ENCODE measurements at regions not wholly inside any gene's neighbourhood (a gene's known extent, or its start where the extent isn't known, plus 50 kb on each side); places are given as distances from the start of the nearest gene placed in this dataset.
"Not testable (repeated sequence)": the region's sequence is repeated elsewhere in the genome, so short reads cannot be mapped to it uniquely, and the experiment has no call there.

- no peak for DNase-seq (ENCODE audit: low read depth)
These were observed 154.9 kb downstream of the DIO2 start for GRCh38 chr14:80056497-80056801.

DNA sequence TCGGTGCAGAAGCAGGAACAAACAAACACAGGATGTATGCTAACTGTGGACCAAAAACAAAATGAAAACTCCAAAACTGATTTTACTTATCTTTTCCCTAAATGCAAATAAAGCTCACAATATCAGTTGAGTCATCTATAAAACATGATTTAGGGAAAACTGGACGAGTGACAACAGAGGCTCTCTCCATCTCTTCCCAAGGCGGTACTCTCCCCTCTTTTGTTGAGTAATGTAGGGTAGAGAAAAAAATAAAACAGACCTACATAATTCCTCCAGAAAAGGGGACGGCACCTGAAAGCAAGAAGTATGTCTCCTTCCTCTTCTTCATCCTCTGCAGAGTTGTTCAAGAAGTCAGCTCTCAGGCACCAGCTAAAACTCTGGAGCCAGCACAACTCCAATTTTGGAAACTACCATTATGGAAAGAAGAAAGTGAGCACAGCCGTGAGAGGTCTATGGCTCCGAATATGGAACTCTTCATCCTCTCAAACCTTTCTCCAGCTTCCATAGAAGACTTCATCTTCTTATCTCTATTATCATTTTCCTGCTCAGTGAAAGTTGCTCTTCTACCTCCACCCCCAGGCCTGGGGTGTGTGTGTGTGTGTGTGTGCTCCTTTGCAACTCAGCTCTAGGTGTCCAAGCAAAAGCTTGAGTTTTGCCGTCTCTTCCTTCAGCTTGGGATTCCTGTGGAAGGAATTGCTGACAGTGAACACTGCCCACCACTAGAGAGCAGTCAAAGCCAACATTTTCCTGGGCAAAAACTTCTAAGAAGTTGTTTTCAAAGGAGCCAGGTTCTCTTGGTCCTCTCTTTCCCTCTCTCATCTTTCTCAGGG, 155.4 kb downstream of the DIO2 start:
- DNase-seq (ENCODE audit: low read depth), result peak; percentile 70

DNA sequence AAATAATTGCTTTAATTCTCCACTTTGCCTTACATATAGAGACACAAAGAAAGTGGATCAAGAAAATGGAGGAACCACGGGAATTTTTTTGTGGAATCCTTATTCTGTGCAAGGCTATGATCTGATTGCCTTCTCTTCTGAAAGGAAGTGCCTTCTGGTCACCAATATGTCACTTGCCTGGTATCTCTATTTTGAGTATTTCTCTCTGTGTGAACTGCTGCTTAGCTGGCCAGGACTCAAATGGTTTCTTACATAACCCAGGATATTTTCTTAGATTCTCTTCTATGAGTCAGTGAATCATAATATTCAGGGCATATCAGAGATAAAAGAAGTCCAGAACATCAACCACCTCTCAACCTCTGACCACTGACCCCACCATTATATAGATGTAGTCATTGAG, 156.1 kb downstream of the DIO2 start:
- DNase-seq (ENCODE audit: low read depth), result no peak

DNA sequence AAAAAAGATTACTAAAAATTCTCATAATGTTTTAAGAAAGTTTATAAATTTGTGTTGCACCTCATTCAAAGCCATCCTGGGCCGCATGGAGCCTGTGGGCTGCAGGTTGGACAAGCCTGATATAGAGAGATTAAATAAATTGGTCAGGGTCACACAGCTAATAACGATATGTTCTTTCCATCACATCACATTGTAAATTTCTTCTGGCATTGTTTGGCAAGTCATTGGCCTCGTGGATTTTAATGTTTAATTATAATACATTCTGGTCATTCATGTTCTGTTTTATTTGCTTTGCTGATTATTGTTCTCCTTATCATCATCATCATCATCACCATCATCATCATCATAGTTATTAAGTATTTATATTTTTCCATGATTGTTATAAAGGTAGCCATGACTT, 157.3 kb downstream of the DIO2 start:
- no peak for DNase-seq (ENCODE audit: low read depth)

GRCh38 chr14:80049055-80049454, 162.2 kb downstream of the DIO2 start:
- no peak for DNase-seq (ENCODE audit: low read depth)

DNA sequence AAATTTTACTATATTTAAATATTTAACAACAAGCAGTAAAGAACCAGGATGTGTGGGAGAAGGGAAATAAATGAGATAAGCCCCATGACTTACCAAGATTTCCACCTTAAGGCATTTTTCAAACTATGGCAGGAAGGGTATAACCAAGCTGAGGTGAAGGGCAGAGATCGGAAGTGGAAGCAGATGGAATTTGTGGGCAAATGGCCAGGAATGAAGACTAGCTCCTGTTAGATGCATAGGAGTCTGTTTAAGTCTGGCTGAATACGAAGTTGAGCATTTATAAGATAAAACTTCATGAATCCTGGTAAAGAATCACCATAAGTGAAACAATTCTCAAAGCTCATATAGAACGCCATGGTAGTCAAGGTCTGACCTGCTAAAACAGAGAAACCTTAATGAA, 163.5 kb downstream of the DIO2 start:
- DNase-seq (ENCODE audit: low read depth), result no peak

DNA sequence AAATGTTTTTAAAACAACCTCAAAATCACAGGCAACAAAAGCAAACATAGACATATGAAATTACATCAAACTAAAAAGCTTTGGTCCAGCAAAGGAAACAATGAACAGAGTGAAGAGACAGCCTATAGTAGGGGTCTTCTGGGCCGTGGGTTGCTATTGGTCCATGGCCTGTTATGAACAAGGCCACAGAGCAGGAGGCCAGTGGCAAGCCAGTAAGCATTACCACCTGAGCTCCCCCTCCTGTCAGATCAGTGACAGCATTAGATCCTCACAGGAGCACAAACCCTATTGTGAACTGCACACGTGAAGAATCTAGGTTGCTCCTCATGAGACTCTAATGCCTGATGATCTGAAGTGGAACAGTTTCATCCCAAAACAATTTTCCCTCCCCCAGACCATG, 174.0 kb downstream of the DIO2 start:
- DNase-seq (ENCODE audit: low read depth), result no peak

- DNase-seq (ENCODE audit: low read depth), result peak; percentile 2
These were observed 186.9 kb downstream of the DIO2 start for GRCh38 chr14:80024417-80024816.

- not testable (repeated sequence) for DNase-seq (ENCODE audit: low read depth)
These were observed 192.8 kb downstream of the DIO2 start for GRCh38 chr14:80018476-80018875.

DNA sequence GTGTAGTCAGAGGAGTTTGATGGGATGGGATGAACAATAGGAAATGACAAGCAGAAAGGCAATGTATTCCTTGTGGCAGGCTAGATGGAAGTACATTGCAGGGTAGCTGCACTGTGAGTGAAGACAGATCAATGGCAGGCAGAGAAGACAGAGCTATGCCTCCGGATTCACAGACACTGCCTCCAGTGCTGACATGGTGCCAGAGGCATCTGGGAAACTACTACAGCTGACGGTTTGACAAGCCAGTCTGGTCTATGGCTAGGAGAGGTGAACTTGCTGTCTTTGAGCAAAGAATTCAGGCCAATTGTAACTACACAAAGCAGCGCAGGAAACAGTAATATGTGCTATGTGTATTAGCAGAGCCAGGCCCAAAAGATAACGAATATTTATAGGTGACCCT, 193.5 kb downstream of the DIO2 start:
- no peak for DNase-seq (ENCODE audit: low read depth)

DNA sequence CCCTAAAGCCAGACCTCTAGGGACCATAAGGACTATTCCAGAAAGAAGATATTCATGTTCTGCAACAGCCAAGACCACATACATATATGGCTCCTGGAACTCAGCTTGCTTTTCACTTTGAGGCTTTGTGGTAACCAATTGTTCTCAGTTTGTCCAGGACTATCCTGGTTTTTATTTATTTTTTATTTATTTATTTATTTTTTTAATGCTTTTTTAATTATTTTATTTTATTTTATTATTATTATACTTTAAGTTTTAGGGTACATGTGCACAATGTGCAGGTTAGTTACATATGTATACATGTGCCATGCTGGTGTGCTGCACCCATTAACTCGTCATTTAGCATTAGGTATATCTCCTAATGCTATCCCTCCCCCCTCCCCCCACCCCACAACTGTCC, 201.1 kb downstream of the DIO2 start:
- not testable (repeated sequence) for DNase-seq (ENCODE audit: low read depth)

- no peak for DNase-seq (ENCODE audit: low read depth)
These were observed 205.7 kb downstream of the DIO2 start for GRCh38 chr14:80005561-80005960.

- no peak for DNase-seq (ENCODE audit: low read depth)
These were observed 206.4 kb downstream of the DIO2 start for GRCh38 chr14:80004871-80005270.

- no peak for DNase-seq (ENCODE audit: low read depth)
These were observed 208.2 kb downstream of the DIO2 start for GRCh38 chr14:80003138-80003537.

DNA sequence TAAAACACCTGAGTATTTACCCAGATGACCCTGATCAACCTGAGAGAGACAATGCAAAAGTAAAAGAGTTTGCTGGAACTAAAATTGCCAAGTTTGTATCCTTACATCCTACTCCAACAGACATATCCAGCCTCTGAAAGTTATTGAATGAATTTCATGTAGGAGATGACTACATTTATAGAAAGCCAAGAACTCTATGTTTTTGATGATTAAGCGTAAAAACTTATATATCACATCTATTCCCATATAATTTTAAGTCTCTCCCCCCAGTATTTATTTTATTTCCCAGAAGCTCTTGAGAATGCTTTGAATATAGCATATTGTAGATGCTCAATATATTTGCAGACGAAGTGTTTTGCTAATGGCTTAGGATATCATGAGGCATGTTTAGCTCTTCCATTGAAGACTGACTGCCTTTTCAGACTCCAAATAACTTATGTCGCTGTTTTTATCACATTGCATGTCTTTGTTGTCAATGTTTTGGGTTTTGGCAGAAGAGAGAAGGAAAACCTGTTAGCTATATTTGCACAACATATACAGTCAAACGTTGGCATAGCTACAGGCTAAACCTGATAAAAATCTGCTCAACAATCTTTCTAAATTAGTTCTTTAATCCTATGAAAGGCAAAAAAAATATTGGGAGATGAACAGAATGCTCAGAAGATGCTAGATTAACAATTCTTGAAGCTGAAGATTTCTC, 213.6 kb downstream of the DIO2 start:
- no peak for DNase-seq (ENCODE audit: low read depth)

DNA sequence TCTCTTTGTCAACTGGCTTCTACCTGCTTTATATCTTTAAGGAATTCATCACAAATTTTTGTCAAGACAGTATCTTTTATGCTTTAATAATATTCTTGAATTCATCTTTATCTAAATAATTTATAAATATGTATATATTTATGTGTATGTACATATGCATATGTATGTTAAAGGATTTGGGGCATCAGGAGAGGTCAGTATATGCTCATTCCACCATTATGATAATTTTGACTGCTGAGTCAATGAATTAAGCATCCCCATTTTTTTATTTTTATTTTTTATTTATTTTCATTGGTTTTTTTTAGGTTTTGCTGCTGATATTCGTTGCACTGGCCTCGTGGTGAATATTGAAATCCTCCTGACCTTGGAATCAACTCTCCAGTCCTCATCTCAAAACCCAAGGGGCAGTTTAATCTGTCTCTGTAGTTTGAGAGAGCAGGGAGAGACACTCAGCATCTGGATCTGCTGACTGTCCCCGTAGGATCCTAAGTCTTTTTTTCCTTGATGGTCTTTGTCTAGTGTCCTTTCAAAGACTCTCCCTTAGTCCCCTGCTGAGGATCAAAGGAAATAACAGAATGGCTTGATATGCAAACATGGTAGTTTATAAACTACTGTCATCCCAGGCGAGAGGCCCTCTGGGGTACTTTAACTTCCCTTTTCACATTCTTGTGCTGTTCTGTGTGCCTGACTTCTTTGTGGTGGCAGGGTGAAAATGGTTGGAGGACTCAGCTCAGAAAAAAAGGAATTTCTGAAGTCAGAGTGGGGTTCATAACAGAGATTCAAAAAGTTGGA, 218.7 kb downstream of the DIO2 start:
- DNase-seq (ENCODE audit: low read depth), result no peak

DNA sequence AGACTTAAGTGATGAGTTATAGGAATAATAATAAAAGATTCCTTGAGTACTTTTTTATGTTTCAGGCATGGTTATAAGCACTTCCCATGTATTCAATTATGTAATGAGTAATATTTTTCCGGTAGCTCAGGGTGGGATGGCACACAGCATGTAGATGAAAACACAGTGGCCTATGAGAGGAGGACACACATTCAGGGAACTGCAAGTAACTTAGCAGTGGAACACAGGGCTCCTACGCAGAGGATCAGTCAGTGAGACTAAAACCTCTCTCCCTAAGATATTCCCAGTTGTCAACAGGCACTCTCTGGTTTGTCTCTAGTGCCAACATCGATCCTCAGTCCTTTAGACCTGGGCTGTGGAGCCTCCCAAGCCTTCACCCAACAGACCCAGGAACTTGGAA, 219.4 kb downstream of the DIO2 start:
- no peak for DNase-seq (ENCODE audit: low read depth)

DNA sequence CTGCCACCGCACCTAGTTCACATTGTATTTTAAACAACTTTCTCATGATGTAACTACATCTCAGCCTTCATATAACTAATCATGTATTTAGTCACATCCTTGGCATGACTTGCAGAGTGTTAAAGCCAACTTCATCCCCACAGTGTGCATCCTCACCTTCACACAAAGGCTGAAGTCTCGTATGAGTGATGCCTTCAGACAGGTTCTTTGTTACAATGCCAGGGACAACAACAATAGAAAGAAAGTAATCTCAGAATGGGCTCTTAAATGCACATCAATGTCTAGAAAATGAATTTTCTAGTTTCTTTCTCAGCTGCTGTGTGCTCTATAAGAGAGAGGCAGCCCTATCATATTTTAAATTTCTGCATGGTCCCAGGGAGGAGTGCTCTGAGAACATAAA, 221.3 kb downstream of the DIO2 start:
- DNase-seq (ENCODE audit: low read depth), result no peak

DNA sequence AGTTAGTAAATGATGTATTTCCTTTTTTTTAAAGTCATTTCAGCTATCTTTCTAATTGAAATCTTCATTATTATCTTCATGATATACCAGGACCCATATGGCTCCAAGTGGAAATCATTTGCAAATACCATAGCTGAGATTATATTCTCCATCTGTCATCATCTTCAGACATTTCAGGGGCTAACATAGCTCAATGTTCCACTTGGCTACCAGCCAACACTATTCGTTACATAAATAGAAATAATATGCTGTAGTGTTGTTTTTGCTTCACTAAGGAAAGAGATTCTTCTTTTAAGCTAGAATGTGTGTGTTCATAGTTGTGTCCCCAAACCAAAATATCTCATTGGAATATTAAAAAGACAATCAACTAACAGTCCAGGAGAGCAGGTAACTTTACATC, 225.1 kb downstream of the DIO2 start:
- no peak for DNase-seq (ENCODE audit: low read depth)

- DNase-seq (ENCODE audit: low read depth), result no peak
These were observed 239.1 kb downstream of the DIO2 start for GRCh38 chr14:79972230-79972629.

DNA sequence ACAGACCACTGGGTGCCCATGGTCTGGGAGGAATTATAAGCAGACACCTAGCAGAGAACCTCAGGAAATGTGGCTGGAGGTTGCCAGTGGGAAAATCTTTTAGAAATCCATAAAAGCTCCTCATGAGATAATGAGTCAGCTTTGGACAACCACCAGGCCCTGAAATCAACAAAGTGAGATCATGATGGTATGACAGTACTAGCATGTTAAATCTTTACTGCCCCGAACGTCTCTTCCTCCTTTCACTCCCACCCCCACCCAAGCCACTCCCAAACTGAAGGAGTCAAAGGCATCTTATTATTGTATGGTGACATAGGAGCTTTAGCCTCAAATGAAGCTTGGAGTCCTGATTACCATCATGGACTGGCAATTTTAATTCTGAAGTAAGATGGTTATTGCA, 240.0 kb downstream of the DIO2 start:
- no peak for DNase-seq (ENCODE audit: low read depth)

GRCh38 chr14:79967453-79967852, 243.9 kb downstream of the DIO2 start:
- DNase-seq (ENCODE audit: low read depth), result no peak
